Activated naive CD4-positive, alpha-beta T cell treated with anti-CD3 and anti-CD28 coated beads, Interleukin-2, amount 50 U/mL, for 72 hours (primary cell): ENCODE measurements at regions not wholly inside any gene's neighbourhood (a gene's known extent, or its start where the extent isn't known, plus 50 kb on each side); places are given as distances from the start of the nearest gene placed in this dataset.
"Not testable (repeated sequence)": the region's sequence is repeated elsewhere in the genome, so short reads cannot be mapped to it uniquely, and the experiment has no call there.

Experiments used
- ATAC-seq, 2 donors: fragments of 150-1000 bp; cut with Tn5 transposase; 2 replicates each; pipeline ENCODE4 v1.10.0; 2021; ENCODE audit warnings: mild to moderate bottlenecking in 2 of 2, moderate library complexity in 2 of 2
- DNase-seq, 2 donors: peaks; one replicate each; pipeline ENCODE4 v3.0.0; 2021 to 2022; ENCODE audit warnings: low spot score in 2 of 2
- H3K27ac Mint-ChIP-seq, 2 donors: one replicate each; pipeline ENCODE4 v1.8.0; 2022; ENCODE audit warnings: mild to moderate bottlenecking in 2 of 2, mixed read lengths in 2 of 2
- H3K36me3 Mint-ChIP-seq, 2 donors: one replicate each; pipeline ENCODE4 v1.8.0; 2022; ENCODE audit warnings: mixed read lengths in 2 of 2
- H3K9me3 Mint-ChIP-seq, 2 donors: one replicate each; pipeline ENCODE4 v1.8.0; 2022; ENCODE audit warnings: mixed read lengths in 2 of 2

DNA sequence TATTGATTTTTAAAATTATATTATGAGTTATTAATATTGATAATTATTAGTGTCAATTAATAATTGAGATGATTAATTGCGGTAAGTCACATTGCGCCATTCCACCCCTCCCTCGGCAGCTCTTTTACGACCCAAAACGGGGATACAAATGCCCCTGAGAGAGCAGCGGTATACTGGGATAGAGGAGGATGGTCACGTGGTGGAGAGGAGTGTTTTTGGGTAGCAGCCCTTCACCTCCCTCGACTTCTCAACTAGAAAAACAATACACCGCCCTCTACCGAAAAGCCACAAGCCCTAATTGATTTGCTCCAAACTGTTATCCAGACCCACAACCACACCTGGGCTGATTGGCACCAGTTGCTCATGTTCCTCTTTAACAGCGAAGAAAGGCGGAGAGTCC is 71.0 kb downstream of the DAPL1 start:
- H3K36me3 Mint-ChIP-seq, H3K27ac Mint-ChIP-seq, ATAC-seq, DNase-seq, H3K9me3 Mint-ChIP-seq: not testable (repeated sequence)

- not testable (repeated sequence) for ATAC-seq, H3K36me3 Mint-ChIP-seq
These were observed 72.5 kb downstream of the DAPL1 start for GRCh38 chr2:158867531-158868191.

DNA sequence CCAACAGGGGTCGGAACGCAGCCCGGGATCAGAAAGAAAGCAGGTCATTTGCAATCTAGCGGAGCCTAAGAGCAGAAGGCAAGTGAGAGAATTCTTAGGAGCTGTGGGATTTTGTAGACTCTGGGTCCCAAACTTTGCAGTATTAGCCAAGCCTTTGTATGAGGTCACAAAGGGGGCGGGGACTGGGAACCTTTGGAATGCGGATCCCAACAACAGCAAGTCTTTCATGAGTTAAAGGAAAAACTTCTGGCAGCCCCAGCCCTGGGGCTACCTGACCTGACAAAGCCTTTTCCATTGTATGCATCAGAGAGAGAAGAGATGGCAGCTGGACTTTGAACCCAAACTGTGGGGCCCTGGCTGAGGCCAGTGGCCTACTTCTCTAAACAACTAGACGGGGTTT is 73.3 kb downstream of the DAPL1 start:
- not testable (repeated sequence) for DNase-seq, H3K9me3 Mint-ChIP-seq, ATAC-seq, H3K27ac Mint-ChIP-seq, H3K36me3 Mint-ChIP-seq

More at GRCh38 chr2:158867531-158868191, 72.5 kb downstream of the DAPL1 start:
- H3K9me3 Mint-ChIP-seq, DNase-seq, H3K27ac Mint-ChIP-seq: not testable (repeated sequence)

GRCh38 chr2:158869122-158869521 is 74.0 kb downstream of the DAPL1 start:
- not testable (repeated sequence) for H3K36me3 Mint-ChIP-seq, H3K27ac Mint-ChIP-seq, H3K9me3 Mint-ChIP-seq, ATAC-seq, DNase-seq

- not testable (repeated sequence) for ATAC-seq
These were observed 74.5 kb downstream of the DAPL1 start for GRCh38 chr2:158869609-158870008.

DNA sequence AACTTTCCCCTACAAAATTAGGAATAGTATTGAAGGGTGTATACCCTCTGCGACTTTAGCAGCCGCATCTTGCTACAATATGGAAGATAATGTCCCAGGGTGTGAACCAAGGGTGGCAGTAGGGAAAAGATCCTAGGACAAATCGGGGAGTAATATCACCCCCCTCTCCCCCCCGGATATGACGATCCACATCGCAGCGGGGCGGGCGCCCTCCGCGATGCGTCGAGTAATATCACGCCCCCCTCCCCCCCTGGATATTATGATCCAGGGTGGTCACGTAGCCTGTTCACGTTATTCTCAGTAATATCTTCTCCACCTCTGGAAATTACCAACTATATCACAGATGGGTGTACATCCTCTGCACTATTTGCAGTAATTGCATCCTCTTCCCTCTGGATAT is 82.9 kb downstream of the DAPL1 start:
- Mint-ChIP-seq H3K9me3 (no peaks in the 10 kb centered on the region), H3K27ac (no peak overlapping the region), H3K36me3 (no peaks in the 10 kb centered on the region)
- ATAC-seq (no peak), DNase-seq (no peak)

More at GRCh38 chr2:158869609-158870008, 74.5 kb downstream of the DAPL1 start:
- not testable (repeated sequence) for H3K9me3 Mint-ChIP-seq, DNase-seq, H3K27ac Mint-ChIP-seq, H3K36me3 Mint-ChIP-seq

DNA sequence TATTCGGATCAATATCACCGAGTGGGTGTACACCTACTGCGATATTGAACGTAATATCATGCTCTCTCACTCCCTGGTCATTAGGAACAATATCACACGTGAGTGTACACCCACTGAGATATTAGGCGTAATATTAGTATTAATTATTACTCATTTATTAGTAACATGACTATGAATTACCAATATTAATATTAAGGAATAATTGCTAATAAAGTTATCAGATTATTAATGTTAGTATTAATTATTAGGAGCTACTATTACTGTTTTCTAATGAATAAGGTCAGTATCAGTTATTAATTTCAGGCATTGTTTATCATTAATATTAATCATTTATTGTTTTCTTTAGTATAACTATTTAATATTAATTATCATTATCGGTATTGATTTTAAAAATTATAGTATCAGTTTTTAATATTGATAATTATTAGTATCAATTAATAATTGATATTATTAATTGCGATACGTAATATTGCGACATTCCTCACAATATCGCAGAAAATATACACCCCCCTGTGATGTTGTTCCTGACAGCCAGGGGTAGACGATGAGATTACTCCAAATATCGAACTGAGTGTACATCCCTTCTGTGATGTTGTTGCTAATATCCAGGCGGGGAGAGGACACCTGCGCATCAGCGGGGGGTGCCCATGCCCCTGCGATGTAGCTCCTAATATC is 84.2 kb downstream of the DAPL1 start:
- Mint-ChIP-seq H3K27ac (no peak overlapping the region), H3K9me3 (no peaks in the 10 kb centered on the region), H3K36me3 (no peaks in the 10 kb centered on the region)
- ATAC-seq (no peak), DNase-seq (no peak)

DNA sequence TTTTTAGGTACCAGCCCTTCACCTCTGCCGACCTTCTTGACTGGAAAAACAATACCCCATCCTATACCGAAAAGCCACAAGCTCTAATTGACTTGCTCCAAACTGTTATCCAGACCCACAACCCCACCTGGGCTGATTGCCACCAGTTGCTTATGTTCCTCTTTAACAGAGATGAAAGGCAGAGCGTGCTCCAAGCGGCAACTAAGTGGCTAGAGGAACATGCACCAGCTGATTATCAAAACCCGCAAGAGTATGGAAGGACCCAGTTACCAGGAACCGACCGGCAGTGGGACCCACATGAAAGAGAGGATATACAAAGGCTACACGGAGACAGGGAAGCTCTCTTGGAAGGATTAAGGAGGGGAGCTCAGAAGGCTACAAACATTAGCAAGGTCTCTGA is 86.1 kb upstream of the TANC1 start:
- no peak for DNase-seq
- no peak for ATAC-seq
- Mint-ChIP-seq H3K27ac (no peak overlapping the region), H3K9me3 (no peaks in the 10 kb centered on the region), H3K36me3 (no peaks in the 10 kb centered on the region)

DNA sequence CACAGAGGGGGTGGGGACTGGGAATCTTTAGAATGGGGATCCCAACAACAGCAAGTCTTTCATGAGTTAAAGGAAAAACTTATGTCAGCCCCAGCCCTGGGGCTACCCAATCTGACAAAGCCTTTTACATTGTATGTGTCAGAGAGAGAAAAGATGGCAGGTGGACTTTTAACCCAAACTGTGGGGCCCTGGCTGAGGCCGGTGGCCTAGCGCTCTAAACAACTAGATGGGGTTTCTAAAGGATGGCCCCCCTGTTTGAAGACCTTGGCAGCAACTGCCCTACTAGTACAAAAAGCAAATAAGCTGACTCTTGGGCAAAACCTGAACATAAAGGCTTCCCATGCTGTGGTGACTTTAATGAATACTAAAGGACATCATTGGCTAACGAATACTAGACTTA is 83.9 kb upstream of the TANC1 start:
- not testable (repeated sequence) for H3K36me3 Mint-ChIP-seq, ATAC-seq, H3K27ac Mint-ChIP-seq, H3K9me3 Mint-ChIP-seq, DNase-seq

DNA sequence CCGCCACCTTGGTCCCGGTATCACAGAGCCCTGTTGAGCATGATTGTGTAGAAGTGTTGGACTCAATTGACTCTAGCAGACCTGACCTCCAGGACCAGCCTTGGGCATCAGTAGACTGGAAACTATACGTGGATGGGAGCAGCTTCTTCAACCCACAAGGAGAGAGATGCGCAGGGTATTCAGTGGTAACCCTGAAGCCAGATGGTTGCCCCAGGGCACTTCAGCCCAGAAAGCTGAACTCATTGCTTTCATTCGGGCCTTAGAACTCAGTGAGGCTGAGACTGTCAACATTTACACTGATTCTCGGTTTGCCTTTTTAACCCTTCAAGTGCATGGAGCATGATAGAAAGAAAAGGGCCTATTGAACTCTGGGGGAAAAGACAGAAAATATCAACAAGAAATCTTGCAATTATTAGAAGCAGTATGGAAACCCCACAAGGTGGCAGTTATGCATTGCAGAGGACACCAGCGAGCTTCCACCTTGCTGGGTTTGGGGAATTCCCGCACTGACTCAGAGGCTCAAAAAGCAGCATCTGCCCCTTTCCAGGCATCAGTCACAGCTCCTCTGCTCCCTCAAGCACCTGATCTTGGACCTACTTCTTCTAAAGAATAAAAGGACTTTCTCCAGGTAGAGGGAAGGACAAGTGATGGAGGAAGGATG is 83.3 kb upstream of the TANC1 start:
- H3K36me3 Mint-ChIP-seq, ATAC-seq, H3K9me3 Mint-ChIP-seq, H3K27ac Mint-ChIP-seq: not testable (repeated sequence)
- peak in 1 of 2 donors; percentile 38 for DNase-seq

DNA sequence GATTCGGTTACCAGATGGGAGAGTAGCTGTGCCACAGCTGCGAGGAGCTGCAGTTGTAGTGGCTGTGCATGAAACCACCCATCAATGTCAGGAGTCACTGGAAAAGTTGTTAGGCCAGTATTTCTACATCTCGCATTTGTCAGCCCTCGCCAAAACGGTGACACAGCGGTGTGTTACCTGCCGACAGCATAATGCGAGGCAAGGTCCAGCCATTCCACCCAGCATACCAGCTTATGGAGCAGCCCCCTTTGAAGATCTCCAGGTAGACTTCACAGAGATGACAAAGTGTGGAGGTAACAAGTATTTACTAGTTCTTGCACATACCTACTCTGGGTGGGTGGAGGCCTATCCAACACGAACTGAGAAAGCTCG is 82.8 kb upstream of the TANC1 start:
- DNase-seq, H3K27ac Mint-ChIP-seq, H3K36me3 Mint-ChIP-seq, ATAC-seq, H3K9me3 Mint-ChIP-seq: not testable (repeated sequence)

DNA sequence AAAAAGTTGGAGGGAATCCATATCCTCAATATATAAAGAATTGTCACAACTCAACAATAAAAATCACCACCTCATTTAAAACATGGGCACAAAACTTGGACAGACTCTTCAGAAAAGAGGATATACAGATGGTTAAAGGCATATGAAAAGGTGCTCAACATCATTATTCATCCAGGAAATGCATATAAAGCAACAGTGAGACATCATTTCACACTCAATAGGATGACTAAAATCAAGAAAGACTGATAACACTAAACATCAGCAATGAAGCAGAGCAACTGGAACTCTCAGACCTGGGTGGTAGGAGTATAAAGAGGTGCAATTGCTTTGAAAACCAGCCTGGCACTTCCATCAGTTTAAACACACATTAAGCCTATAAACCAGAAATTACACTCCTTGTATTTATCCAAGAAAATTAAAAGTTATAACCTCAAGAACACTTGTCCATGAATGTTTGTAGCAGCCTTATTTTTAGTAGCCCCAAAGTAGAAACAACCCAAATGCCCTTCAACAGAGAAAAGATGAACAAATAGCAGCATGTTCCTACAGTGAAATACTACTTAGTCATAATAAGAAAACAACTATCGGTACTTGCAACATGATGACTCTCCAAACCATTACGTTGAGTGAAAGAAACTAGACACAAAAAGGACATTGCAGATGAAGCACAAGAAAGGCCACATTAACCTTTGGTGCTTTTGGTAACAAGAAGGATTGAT is 79.1 kb upstream of the TANC1 start:
- Mint-ChIP-seq H3K27ac (peak overlapping the region in 1 of 2 donors; percentile 81), H3K9me3 (peaks cover 0 to 7% of the 10 kb centered on the region in 2 donors), H3K36me3 (peaks cover 0 to 8% of the 10 kb centered on the region in 2 donors)
- DNase-seq (no peak), ATAC-seq (peak; percentile 45 to 91)

- ATAC-seq (no peak), DNase-seq (no peak)
- Mint-ChIP-seq H3K36me3 (peaks cover 0 to 8% of the 10 kb centered on the region in 2 donors), H3K9me3 (peaks cover 0 to 7% of the 10 kb centered on the region in 2 donors), H3K27ac (no peak overlapping the region)
These were observed 78.0 kb upstream of the TANC1 start for GRCh38 chr2:158890296-158890905.

GRCh38 chr2:158893026-158893425 is 75.4 kb upstream of the TANC1 start:
- no peak for ATAC-seq
- Mint-ChIP-seq H3K36me3 (peaks cover 0 to 8% of the 10 kb centered on the region in 2 donors), H3K9me3 (peaks cover 0 to 7% of the 10 kb centered on the region in 2 donors)

GRCh38 chr2:158893474-158893873 is 75.0 kb upstream of the TANC1 start:
- peaks cover 0 to 7% of the 10 kb centered on the region in 2 donors for H3K9me3 Mint-ChIP-seq
- peaks cover 0 to 8% of the 10 kb centered on the region in 2 donors for H3K36me3 Mint-ChIP-seq
- ATAC-seq (no peak), DNase-seq (no peak)
- H3K27ac Mint-ChIP-seq, result peak overlapping the region in 1 of 2 donors; percentile 4

More at GRCh38 chr2:158893026-158893425, 75.4 kb upstream of the TANC1 start:
- DNase-seq, result no peak
- H3K27ac Mint-ChIP-seq, result no peak overlapping the region

- H3K9me3 Mint-ChIP-seq, result peaks cover 0 to 7% of the 10 kb centered on the region in 2 donors
- no peak for ATAC-seq
- H3K27ac Mint-ChIP-seq, result no peak overlapping the region
- peaks cover 0 to 8% of the 10 kb centered on the region in 2 donors for H3K36me3 Mint-ChIP-seq
- no peak for DNase-seq
These were observed 74.4 kb upstream of the TANC1 start for GRCh38 chr2:158894078-158894477.
